HG03196 (cell line): ENCODE measurements at regions not wholly inside any gene's neighbourhood (a gene's known extent, or its start where the extent isn't known, plus 50 kb on each side); places are given as distances from the start of the nearest gene placed in this dataset.
A peak's percentile ranks its signal among the peaks of the same experiment; 100 is the strongest.

Experiments
- ATAC-seq: cut with Tn5 transposase; IDR thresholded peaks from one replicate; pipeline ENCODE4 v1.9.1; 2021; ENCODE audit not compliant: unreplicated experiment

GRCh38 chr2:181332044-181332605, 125.1 kb upstream of the ITGA4 start:
- ATAC-seq: no peak

- ATAC-seq: no peak
Observed at GRCh38 chr2:181334158-181334826, 122.9 kb upstream of the ITGA4 start.

GRCh38 chr2:181340891-181341290, 116.3 kb upstream of the ITGA4 start:
- ATAC-seq: no peak

- no peak for ATAC-seq
Observed at GRCh38 chr2:181341855-181342600, 115.2 kb upstream of the ITGA4 start.

- peak; percentile 87 for ATAC-seq
Observed at GRCh38 chr2:181348107-181348837, 108.9 kb upstream of the ITGA4 start.

GRCh38 chr2:181352158-181352557, 105.0 kb upstream of the ITGA4 start:
- no peak for ATAC-seq

GRCh38 chr2:181354626-181355025, 102.6 kb upstream of the ITGA4 start:
- no peak for ATAC-seq

- no peak for ATAC-seq
Observed at GRCh38 chr2:181356526-181357130, 100.6 kb upstream of the ITGA4 start.

GRCh38 chr2:181357979-181358378, 99.2 kb upstream of the ITGA4 start:
- no peak for ATAC-seq

- no peak for ATAC-seq
Observed at GRCh38 chr2:181362561-181362960, 94.6 kb upstream of the ITGA4 start.

- no peak for ATAC-seq
Observed at GRCh38 chr2:181363164-181363563, 94.0 kb upstream of the ITGA4 start.

- ATAC-seq: no peak
Observed at GRCh38 chr2:181364492-181365170, 92.6 kb upstream of the ITGA4 start.

- no peak for ATAC-seq
Observed at GRCh38 chr2:181366675-181367175, 90.5 kb upstream of the ITGA4 start.

GRCh38 chr2:181367411-181367810, 89.8 kb upstream of the ITGA4 start:
- no peak for ATAC-seq

GRCh38 chr2:181367906-181368435, 89.2 kb upstream of the ITGA4 start:
- no peak for ATAC-seq

- ATAC-seq: no peak
Observed at GRCh38 chr2:181370126-181370525, 87.1 kb upstream of the ITGA4 start.

- no peak for ATAC-seq
Observed at GRCh38 chr2:181371195-181371594, 86.0 kb upstream of the ITGA4 start.

- no peak for ATAC-seq
Observed at GRCh38 chr2:181371782-181372645, 85.2 kb upstream of the ITGA4 start.

- no peak for ATAC-seq
Observed at GRCh38 chr2:181372646-181373040, 84.5 kb upstream of the ITGA4 start.
